SK-N-SH treated with all-trans-retinoic acid at 6 μM for 48 hours (cell line): ENCODE measurements at regions not wholly inside any gene's neighbourhood (a gene's known extent, or its start where the extent isn't known, plus 50 kb on each side); places are given as distances from the start of the nearest gene placed in this dataset.

Experiments used
- ATAC-seq: fragments of 200-7000 bp; cut with Tn5 transposase; 3 replicates; pipeline ENCODE4 v1.9.1; 2020; ENCODE audit warnings: mild to moderate bottlenecking, moderate library complexity
- ARNTL ChIP-seq: fragments of 450-650 bp; formaldehyde crosslinking; IDR thresholded peaks from 2 replicates; pipeline ENCODE4 v1.5.0; 2020; ENCODE audit warnings: low read depth, mild to moderate bottlenecking, moderate library complexity, borderline replicate concordance
- BACH2 ChIP-seq: fragments of 250-450 bp; sonication (Bioruptor Pico); IDR thresholded peaks from 2 replicates; pipeline ENCODE4 v1.9.0; 2021; ENCODE audit warnings: mild to moderate bottlenecking, borderline replicate concordance
- CSDC2 ChIP-seq: fragments of 250-450 bp; sonication (Bioruptor Pico); IDR thresholded peaks from 2 replicates; pipeline ENCODE4 v1.5.0; 2020; ENCODE audit warnings: mild to moderate bottlenecking, moderate library complexity
- ESRRG ChIP-seq: fragments of 250-450 bp; sonication (Bioruptor Pico); IDR thresholded peaks from 2 replicates; pipeline ENCODE4 v1.6.1; 2021; ENCODE audit warnings: mild to moderate bottlenecking
- GLIS3 ChIP-seq: fragments of 250-450 bp; sonication (Bioruptor Pico); IDR thresholded peaks from 2 replicates; pipeline ENCODE4 v1.5.0; 2020; ENCODE audit warnings: mild to moderate bottlenecking, moderate library complexity
- ISL1 ChIP-seq: fragments of 250-450 bp; sonication (Bioruptor Pico); IDR thresholded peaks from 2 replicates; pipeline ENCODE4 v2.1.2; 2022; ENCODE audit warnings: mild to moderate bottlenecking, moderate library complexity
- OSR1 ChIP-seq: fragments of 250-450 bp; sonication (Bioruptor Pico); IDR thresholded peaks from 2 replicates; pipeline ENCODE4 v1.8.0; 2022; ENCODE audit warnings: moderate library complexity, mild to moderate bottlenecking, inconsistent platforms
- PPARA ChIP-seq: fragments of 250-450 bp; sonication (Bioruptor Pico); IDR thresholded peaks from 2 replicates; pipeline ENCODE4 v1.5.0; 2020; ENCODE audit warnings: mild to moderate bottlenecking, borderline replicate concordance
- RARB ChIP-seq: fragments of 250-450 bp; sonication (Bioruptor Pico); IDR thresholded peaks from 2 replicates; pipeline ENCODE4 v1.8.0; 2021; ENCODE audit warnings: mild to moderate bottlenecking, moderate library complexity
- SNAI2 ChIP-seq: fragments of 250-450 bp; sonication (Bioruptor Pico); IDR thresholded peaks from 2 replicates; pipeline ENCODE4 v1.5.0; 2020; ENCODE audit warnings: mild to moderate bottlenecking, moderate library complexity
- TCF4 ChIP-seq: fragments of 250-450 bp; sonication (Bioruptor Pico); IDR thresholded peaks from 2 replicates; pipeline ENCODE4 v1.8.0; 2021; ENCODE audit warnings: mild to moderate bottlenecking, moderate library complexity, borderline replicate concordance
- ZC3H10 ChIP-seq: fragments of 250-450 bp; sonication (Bioruptor Pico); IDR thresholded peaks from 2 replicates; pipeline ENCODE4 v1.5.1; 2021; ENCODE audit warnings: mild to moderate bottlenecking, moderate library complexity
- ZFP3 ChIP-seq: fragments of 250-450 bp; sonication (Bioruptor Pico); IDR thresholded peaks from 2 replicates; pipeline ENCODE4 v1.5.0; 2020; ENCODE audit warnings: mild to moderate bottlenecking, moderate library complexity
- ZFP30 ChIP-seq: fragments of 450-650 bp; formaldehyde crosslinking; IDR thresholded peaks from 2 replicates; pipeline ENCODE4 v1.5.0; 2022; ENCODE audit warnings: mild to moderate bottlenecking, moderate library complexity
- ZNF70 ChIP-seq: fragments of 450-650 bp; formaldehyde crosslinking; IDR thresholded peaks from 2 replicates; pipeline ENCODE4 v1.5.0; 2020; ENCODE audit warnings: mild to moderate bottlenecking, moderate library complexity
- ZNF8 ChIP-seq: fragments of 450-650 bp; formaldehyde crosslinking; IDR thresholded peaks from 2 replicates; pipeline ENCODE4 v1.5.0; 2020; ENCODE audit warnings: mild to moderate bottlenecking, moderate library complexity
- TF ChIP-seq, protein P1 (sequence below): fragments of 250-450 bp; sonication (Bioruptor Pico); IDR thresholded peaks from 2 replicates; pipeline ENCODE4 v1.5.1; 2021; ENCODE audit warnings: mild to moderate bottlenecking, moderate library complexity
- TF ChIP-seq, protein P2 (sequence below): fragments of 250-450 bp; sonication (Bioruptor Pico); IDR thresholded peaks from 2 replicates; pipeline ENCODE4 v1.8.0; 2020; ENCODE audit warnings: mild to moderate bottlenecking, moderate library complexity, borderline replicate concordance
- TF ChIP-seq, protein P3 (sequence below): fragments of 250-450 bp; sonication (Bioruptor Pico); IDR thresholded peaks from 2 replicates; pipeline ENCODE4 v1.5.1; 2020; ENCODE audit warnings: low read depth, mild to moderate bottlenecking, moderate library complexity
- TF ChIP-seq, protein P4 (sequence below): fragments of 250-450 bp; sonication (Bioruptor Pico); IDR thresholded peaks from 2 replicates; pipeline ENCODE4 v1.8.0; 2021; ENCODE audit warnings: low read depth, mild to moderate bottlenecking, moderate library complexity, borderline replicate concordance
- TF ChIP-seq, protein P5 (sequence below): fragments of 250-450 bp; sonication (Bioruptor Pico); IDR thresholded peaks from 2 replicates; pipeline ENCODE4 v1.5.0; 2020; ENCODE audit warnings: mild to moderate bottlenecking, moderate library complexity

DNA sequence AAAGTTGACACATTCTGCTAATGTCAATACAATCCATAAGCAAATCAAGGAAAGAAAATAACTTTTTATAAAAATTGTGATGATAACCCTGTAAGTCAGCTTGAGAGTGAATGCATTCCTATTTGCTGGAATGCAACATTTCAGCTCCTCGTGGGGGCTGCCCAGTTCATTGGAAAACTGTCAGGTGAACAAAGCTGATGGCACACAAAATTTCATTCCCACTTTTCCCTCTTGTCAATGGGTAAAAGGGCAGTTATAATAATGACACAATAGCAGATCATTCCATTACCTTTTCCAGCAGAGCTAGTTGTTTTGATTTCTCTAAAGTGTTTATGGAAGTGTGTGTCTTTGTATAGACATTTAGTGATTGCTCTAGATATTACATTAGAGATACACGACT is 1124.6 kb upstream of the MAP3K7 start:
- TF ChIP-seq ZNF8 (CRISPR knock-in tag), result no peak
- TF ChIP-seq ZNF70 (CRISPR knock-in tag), result no peak
- no peak for TF ChIP-seq ZFP30
- TF ChIP-seq, protein P1, sequence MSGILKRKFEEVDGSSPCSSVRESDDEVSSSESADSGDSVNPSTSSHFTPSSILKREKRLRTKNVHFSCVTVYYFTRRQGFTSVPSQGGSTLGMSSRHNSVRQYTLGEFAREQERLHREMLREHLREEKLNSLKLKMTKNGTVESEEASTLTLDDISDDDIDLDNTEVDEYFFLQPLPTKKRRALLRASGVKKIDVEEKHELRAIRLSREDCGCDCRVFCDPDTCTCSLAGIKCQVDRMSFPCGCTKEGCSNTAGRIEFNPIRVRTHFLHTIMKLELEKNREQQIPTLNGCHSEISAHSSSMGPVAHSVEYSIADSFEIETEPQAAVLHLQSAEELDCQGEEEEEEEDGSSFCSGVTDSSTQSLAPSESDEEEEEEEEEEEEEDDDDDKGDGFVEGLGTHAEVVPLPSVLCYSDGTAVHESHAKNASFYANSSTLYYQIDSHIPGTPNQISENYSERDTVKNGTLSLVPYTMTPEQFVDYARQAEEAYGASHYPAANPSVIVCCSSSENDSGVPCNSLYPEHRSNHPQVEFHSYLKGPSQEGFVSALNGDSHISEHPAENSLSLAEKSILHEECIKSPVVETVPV (CRISPR knock-in tag), result no peak
- no peak for TF ChIP-seq TCF4 (CRISPR knock-in tag)
- no peak for TF ChIP-seq ESRRG (CRISPR knock-in tag)
- no peak for TF ChIP-seq PPARA (CRISPR knock-in tag)
- TF ChIP-seq, protein P2, sequence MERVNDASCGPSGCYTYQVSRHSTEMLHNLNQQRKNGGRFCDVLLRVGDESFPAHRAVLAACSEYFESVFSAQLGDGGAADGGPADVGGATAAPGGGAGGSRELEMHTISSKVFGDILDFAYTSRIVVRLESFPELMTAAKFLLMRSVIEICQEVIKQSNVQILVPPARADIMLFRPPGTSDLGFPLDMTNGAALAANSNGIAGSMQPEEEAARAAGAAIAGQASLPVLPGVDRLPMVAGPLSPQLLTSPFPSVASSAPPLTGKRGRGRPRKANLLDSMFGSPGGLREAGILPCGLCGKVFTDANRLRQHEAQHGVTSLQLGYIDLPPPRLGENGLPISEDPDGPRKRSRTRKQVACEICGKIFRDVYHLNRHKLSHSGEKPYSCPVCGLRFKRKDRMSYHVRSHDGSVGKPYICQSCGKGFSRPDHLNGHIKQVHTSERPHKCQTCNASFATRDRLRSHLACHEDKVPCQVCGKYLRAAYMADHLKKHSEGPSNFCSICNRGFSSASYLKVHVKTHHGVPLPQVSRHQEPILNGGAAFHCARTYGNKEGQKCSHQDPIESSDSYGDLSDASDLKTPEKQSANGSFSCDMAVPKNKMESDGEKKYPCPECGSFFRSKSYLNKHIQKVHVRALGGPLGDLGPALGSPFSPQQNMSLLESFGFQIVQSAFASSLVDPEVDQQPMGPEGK (CRISPR knock-in tag), result no peak
- TF ChIP-seq BACH2 (CRISPR knock-in tag), result no peak
- TF ChIP-seq SNAI2 (CRISPR knock-in tag), result no peak
- TF ChIP-seq ZC3H10, result no peak
- TF ChIP-seq, protein P3, sequence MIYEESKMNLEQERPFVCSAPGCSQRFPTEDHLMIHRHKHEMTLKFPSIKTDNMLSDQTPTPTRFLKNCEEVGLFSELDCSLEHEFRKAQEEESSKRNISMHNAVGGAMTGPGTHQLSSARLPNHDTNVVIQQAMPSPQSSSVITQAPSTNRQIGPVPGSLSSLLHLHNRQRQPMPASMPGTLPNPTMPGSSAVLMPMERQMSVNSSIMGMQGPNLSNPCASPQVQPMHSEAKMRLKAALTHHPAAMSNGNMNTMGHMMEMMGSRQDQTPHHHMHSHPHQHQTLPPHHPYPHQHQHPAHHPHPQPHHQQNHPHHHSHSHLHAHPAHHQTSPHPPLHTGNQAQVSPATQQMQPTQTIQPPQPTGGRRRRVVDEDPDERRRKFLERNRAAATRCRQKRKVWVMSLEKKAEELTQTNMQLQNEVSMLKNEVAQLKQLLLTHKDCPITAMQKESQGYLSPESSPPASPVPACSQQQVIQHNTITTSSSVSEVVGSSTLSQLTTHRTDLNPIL (CRISPR knock-in tag), result no peak
- TF ChIP-seq ISL1, result no peak
- TF ChIP-seq, protein P4, sequence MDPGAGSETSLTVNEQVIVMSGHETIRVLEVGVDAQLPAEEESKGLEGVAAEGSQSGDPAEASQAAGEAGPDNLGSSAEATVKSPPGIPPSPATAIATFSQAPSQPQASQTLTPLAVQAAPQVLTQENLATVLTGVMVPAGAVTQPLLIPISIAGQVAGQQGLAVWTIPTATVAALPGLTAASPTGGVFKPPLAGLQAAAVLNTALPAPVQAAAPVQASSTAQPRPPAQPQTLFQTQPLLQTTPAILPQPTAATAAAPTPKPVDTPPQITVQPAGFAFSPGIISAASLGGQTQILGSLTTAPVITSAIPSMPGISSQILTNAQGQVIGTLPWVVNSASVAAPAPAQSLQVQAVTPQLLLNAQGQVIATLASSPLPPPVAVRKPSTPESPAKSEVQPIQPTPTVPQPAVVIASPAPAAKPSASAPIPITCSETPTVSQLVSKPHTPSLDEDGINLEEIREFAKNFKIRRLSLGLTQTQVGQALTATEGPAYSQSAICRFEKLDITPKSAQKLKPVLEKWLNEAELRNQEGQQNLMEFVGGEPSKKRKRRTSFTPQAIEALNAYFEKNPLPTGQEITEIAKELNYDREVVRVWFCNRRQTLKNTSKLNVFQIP (CRISPR knock-in tag), result no peak
- TF ChIP-seq GLIS3, result no peak
- TF ChIP-seq CSDC2 (CRISPR knock-in tag), result no peak
- no peak for TF ChIP-seq RARB (CRISPR knock-in tag)
- ATAC-seq, result no peak

DNA sequence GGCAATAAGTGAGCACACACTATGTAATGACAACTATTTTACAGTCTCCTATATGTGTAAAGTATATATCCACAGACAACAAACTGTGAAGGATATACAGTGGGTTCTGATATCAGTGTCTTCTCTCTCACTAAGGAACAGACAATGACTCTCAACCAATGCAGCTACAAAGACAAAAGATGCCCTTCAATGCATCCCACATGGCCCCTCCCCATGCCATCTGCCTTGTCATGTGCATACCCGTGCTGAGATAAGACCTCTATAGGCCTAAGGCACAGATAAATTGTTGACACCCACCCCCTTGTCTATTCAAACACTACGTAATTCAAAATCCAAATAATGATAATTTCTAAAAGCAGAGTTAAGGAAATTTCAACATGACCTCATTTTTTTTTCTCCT is 1123.5 kb upstream of the MAP3K7 start:
- no peak for ATAC-seq
- no peak for TF ChIP-seq ARNTL (CRISPR knock-in tag)
- no peak for TF ChIP-seq ZFP3 (CRISPR knock-in tag)
- TF ChIP-seq, protein P5, sequence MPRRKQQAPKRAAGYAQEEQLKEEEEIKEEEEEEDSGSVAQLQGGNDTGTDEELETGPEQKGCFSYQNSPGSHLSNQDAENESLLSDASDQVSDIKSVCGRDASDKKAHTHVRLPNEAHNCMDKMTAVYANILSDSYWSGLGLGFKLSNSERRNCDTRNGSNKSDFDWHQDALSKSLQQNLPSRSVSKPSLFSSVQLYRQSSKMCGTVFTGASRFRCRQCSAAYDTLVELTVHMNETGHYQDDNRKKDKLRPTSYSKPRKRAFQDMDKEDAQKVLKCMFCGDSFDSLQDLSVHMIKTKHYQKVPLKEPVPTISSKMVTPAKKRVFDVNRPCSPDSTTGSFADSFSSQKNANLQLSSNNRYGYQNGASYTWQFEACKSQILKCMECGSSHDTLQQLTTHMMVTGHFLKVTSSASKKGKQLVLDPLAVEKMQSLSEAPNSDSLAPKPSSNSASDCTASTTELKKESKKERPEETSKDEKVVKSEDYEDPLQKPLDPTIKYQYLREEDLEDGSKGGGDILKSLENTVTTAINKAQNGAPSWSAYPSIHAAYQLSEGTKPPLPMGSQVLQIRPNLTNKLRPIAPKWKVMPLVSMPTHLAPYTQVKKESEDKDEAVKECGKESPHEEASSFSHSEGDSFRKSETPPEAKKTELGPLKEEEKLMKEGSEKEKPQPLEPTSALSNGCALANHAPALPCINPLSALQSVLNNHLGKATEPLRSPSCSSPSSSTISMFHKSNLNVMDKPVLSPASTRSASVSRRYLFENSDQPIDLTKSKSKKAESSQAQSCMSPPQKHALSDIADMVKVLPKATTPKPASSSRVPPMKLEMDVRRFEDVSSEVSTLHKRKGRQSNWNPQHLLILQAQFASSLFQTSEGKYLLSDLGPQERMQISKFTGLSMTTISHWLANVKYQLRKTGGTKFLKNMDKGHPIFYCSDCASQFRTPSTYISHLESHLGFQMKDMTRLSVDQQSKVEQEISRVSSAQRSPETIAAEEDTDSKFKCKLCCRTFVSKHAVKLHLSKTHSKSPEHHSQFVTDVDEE (CRISPR knock-in tag), result no peak
- TF ChIP-seq OSR1 (CRISPR knock-in tag), result no peak
- TF ChIP-seq, protein P1 (CRISPR knock-in tag), result no peak
- TF ChIP-seq ZC3H10, result no peak
- TF ChIP-seq, protein P3 (CRISPR knock-in tag), result no peak
- no peak for TF ChIP-seq CSDC2 (CRISPR knock-in tag)
- TF ChIP-seq, protein P2 (CRISPR knock-in tag), result no peak
- TF ChIP-seq, protein P4 (CRISPR knock-in tag), result no peak
